ENCODE measurements at regions not wholly inside any gene's neighbourhood (a gene's known extent, or its start where the extent isn't known, plus 50 kb on each side); places are given as distances from the start of the nearest gene placed in this dataset.

DNA sequence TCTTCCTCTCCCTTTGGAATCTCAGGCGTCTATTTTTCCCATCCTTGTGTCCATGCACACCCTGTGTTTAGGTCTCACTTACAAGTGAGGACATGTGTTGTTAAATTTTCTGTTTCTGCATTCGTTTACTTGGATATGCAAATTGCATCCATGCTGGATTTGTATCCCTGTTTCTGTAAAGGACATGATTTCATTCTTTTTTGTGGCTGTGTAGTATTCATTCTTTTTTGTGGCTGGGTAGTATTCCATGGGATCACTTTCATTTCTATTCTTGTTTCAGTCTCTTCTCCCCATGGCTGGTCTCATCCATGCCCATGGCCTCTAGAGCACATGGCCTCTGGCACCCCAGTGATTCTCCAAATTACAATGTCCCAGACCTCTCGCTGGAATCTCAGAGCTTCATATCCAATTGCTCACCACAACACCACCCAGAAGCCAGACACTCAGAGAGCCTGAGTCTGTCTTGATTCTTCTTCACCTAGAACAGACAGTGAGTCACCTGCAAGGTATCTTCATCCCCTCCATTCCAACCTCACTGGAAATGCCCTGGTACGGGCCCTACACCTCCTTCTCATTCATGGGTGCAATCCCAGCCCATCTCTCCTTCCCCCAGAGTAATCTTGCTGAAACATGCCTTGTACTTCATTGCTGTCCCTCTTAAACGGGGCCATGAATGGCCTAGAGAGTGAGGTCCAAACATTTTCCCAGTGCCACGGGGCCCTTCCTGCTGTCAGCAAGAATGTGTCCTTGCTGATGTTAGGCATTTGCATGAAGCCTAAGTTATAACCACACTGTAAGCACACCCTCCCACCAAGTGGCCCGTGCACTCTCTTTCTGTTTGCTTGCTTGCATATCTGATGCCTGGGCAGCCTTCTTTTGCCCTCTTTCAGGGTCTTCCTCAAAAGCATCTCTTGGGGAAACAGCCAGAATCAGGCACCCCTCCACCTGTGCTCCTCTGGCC, 476.2 kb upstream of the TSHZ3 start:
- TF ChIP-seq, protein P1, sequence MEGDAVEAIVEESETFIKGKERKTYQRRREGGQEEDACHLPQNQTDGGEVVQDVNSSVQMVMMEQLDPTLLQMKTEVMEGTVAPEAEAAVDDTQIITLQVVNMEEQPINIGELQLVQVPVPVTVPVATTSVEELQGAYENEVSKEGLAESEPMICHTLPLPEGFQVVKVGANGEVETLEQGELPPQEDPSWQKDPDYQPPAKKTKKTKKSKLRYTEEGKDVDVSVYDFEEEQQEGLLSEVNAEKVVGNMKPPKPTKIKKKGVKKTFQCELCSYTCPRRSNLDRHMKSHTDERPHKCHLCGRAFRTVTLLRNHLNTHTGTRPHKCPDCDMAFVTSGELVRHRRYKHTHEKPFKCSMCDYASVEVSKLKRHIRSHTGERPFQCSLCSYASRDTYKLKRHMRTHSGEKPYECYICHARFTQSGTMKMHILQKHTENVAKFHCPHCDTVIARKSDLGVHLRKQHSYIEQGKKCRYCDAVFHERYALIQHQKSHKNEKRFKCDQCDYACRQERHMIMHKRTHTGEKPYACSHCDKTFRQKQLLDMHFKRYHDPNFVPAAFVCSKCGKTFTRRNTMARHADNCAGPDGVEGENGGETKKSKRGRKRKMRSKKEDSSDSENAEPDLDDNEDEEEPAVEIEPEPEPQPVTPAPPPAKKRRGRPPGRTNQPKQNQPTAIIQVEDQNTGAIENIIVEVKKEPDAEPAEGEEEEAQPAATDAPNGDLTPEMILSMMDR (conservative IDR thresholded peaks at IDR 0.05; ENCODE audit: low read depth, low read length) = no peak
- TF ChIP-seq CEBPB (IDR thresholded peaks at IDR 0.05; ENCODE audit: low read depth, low read length) = no peak
- no peak for TF ChIP-seq RFX5 (IDR thresholded peaks at IDR 0.05; ENCODE audit: low read depth, low read length)
- no peak for TF ChIP-seq POLR2A (IDR thresholded peaks at IDR 0.05; ENCODE audit: low read depth, low read length)
- TF ChIP-seq BHLHE40 (IDR thresholded peaks at IDR 0.05; ENCODE audit: low read depth, low read length) = no peak
- TF ChIP-seq RAD21 (IDR thresholded peaks at IDR 0.05; ENCODE audit: low read length) = no peak
- TF ChIP-seq FOS (IDR thresholded peaks at IDR 0.05; ENCODE audit: low read depth, low read length) = no peak
- TF ChIP-seq, protein P2, sequence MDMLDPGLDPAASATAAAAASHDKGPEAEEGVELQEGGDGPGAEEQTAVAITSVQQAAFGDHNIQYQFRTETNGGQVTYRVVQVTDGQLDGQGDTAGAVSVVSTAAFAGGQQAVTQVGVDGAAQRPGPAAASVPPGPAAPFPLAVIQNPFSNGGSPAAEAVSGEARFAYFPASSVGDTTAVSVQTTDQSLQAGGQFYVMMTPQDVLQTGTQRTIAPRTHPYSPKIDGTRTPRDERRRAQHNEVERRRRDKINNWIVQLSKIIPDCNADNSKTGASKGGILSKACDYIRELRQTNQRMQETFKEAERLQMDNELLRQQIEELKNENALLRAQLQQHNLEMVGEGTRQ (IDR thresholded peaks at IDR 0.05; ENCODE audit: low read depth, low read length) = no peak
- TF ChIP-seq SMC3 (IDR thresholded peaks at IDR 0.05; ENCODE audit: low read depth, low read length) = no peak
- TF ChIP-seq NFE2L2 (IDR thresholded peaks at IDR 0.05; ENCODE audit: low read depth, low read length) = no peak
- TF ChIP-seq, protein P3, sequence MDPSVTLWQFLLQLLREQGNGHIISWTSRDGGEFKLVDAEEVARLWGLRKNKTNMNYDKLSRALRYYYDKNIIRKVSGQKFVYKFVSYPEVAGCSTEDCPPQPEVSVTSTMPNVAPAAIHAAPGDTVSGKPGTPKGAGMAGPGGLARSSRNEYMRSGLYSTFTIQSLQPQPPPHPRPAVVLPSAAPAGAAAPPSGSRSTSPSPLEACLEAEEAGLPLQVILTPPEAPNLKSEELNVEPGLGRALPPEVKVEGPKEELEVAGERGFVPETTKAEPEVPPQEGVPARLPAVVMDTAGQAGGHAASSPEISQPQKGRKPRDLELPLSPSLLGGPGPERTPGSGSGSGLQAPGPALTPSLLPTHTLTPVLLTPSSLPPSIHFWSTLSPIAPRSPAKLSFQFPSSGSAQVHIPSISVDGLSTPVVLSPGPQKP (IDR thresholded peaks at IDR 0.05; ENCODE audit: borderline replicate concordance, low read depth, low read length) = no peak

Data from IMR-90 (cell line).